Astrocyte of the cerebellum (primary cell): ENCODE measurements at regions not wholly inside any gene's neighbourhood (a gene's known extent, or its start where the extent isn't known, plus 50 kb on each side); places are given as distances from the start of the nearest gene placed in this dataset.
"Not testable (repeated sequence)": the region's sequence is repeated elsewhere in the genome, so short reads cannot be mapped to it uniquely, and the experiment has no call there.

Experiments used
- DNase-seq: peaks from one replicate; pipeline ENCODE4 v3.0.0-alpha.2; 2011; ENCODE audit warnings: low read depth
- H3K4me3 ChIP-seq: 2 replicates; pipeline ENCODE4 v1.5.1; 2011; ENCODE audit warnings: mild to moderate bottlenecking, low read depth, low read length, moderate library complexity
- CTCF ChIP-seq: IDR thresholded peaks from 2 replicates; pipeline ENCODE4 v1.5.1; 2012; ENCODE audit warnings: low read length, low read depth, moderate library complexity, mild to moderate bottlenecking; ENCODE audit errors: missing control alignments
- in situ Hi-C: cut with HindIII; loops from 2 replicates; pipeline ENCODE4 v1.10.0; 2017; ENCODE audit warnings: low sequenced_read_pairs

DNA sequence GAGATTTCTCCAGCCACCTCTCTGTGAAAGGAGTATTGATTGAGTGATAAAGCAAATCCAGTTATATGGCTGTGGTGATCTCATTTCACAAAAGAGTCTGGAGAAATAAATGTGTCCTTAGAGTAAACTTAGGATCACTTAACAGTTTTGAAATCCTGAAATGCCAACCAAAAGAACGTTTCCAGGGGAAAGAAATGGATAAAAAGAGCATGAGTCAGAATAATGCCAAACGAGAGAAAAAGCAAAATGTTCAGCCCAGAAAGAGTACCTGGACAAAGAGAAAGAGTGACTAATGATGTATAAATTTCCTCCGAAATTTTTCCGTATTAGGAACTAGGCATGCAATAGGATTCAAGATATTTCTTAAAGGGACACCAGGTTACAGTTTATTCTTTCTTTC is 463.1 kb upstream of the CDH10 start:
- TF ChIP-seq CTCF, result no peak
- H3K4me3 ChIP-seq, result no peak overlapping the region
- DNase-seq, result no peak
- in situ Hi-C loops, result no loop called here

DNA sequence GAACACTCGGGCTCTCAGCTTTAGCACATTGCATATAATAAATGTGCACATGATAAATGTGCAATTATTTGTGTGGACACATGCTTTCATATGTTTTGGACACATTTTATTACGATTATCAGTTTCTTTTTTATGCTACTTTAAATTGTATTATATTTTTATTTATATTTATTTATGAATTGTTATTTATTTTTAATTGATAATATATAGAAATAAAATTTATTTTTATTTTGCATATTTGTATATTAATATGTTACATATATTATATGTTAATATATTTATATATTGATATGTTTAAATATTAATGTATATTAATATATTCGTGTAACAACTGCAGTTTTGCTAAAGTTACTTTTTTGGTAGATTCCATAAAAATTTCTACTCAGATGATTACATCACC is 454.8 kb upstream of the CDH10 start:
- no peak for TF ChIP-seq CTCF
- no peak for DNase-seq
- in situ Hi-C loops, result no loop called here
- H3K4me3 ChIP-seq, result no peak overlapping the region

DNA sequence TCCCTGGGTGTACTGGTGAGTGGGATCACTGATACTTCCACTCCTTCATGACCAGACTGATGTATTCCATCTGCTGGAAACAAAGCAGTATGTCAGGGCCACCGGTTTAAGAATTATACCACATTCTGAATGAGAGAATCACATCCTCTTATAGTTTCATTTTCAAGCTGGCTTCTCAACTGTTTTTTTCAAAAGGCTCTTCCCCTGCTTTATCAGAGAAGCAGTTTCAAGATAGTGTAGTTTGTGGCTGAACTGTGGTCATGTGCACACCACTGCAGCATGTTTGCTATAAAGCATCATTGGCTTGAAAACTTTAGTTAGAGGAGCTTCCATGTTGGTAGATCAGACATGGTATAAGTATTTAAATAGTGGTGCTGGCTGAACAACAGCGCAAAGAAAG is 450.5 kb upstream of the CDH10 start:
- in situ Hi-C loops, result no loop called here
- DNase-seq, result no peak
- TF ChIP-seq CTCF, result no peak
- no peak overlapping the region for H3K4me3 ChIP-seq

DNA sequence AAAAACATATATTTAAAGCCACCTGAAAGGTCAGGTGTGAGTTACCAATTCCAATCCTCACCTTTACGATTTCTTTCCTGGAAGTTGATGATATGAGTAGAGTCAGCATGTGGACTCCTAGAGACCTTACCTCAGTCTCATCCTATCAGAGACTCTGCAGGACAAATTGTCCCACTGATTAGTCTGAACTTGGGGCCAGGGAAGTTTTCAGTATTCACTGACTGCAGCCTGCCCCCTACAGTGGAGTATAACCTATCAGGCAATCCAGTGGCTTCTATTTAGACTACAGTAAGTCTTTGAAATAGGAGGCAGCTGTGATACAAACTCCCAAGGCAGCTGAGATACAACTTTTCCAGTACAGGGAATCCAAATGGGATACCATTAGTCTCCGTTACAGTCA is 449.4 kb upstream of the CDH10 start:
- in situ Hi-C loops, result no loop called here
- H3K4me3 ChIP-seq, result no peak overlapping the region
- no peak for DNase-seq
- TF ChIP-seq CTCF, result no peak

GRCh38 chr5:25091921-25092320 is 447.1 kb upstream of the CDH10 start:
- in situ Hi-C loops, result no loop called here
- TF ChIP-seq CTCF, result no peak
- peak; percentile 9 for DNase-seq
- H3K4me3 ChIP-seq, result no peak overlapping the region

DNA sequence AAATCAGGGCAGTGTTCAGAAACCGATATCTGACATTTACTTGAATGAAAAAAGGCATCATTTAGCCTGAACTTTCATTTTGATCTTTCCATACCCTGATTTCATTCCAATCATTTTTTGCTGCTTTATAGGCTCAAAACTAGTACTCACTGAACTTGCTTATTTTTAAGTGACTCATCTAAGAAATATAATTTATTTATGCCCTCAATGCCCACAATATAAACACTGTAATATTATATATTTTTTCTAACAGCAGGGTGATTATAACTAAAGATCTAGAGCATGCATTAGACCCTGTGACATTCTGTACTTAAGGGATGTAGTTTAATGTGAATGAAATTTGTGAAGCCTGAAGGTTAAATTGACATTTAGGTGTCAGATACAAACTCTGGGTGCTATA is 446.1 kb upstream of the CDH10 start:
- DNase-seq, result no peak
- no peak overlapping the region for H3K4me3 ChIP-seq
- no peak for TF ChIP-seq CTCF
- in situ Hi-C loops, result no loop called here

DNA sequence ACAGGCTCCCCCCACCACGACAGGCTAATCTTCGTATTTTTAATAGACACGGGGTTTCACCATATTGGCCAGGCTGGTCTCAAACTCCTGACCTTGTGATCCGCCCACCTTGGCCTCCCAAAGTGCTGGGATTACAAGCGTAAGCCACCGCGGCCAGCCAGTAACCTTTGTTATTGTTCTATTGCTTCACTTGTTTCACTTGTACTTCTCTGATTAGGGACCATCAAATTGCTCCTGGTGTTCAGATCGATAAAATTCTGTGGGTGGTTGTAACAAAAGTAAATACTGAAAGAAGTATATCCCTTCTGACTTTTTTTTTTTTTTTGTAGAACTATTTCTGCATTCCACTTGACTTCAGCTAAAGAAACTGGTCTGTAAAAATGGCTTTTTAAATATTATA is 445.5 kb upstream of the CDH10 start:
- in situ Hi-C loops, result no loop called here
- DNase-seq, result no peak
- no peak overlapping the region for H3K4me3 ChIP-seq
- no peak for TF ChIP-seq CTCF

GRCh38 chr5:25088689-25089088 is 443.9 kb upstream of the CDH10 start:
- H3K4me3 ChIP-seq, DNase-seq, in situ Hi-C loops: not testable (repeated sequence)

DNA sequence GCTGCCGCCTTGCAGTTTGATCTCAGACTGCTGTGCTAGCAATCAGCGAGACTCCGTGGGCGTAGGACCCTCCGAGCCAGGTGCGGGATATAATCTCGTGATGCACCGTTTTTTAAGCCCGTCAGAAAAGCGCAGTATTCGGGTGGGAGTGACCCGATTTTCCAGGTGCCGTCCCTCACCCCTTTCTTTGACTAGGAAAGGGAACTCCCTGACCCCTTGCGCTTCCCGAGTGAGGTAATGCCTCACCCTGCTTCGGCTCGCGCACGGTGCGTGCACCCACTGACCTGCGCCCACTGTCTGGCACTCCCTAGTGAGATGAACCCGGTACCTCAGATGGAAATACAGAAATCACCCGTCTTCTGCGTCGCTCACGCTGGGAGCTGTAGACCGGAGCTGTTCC is 438.5 kb upstream of the CDH10 start:
- H3K4me3 ChIP-seq, in situ Hi-C loops, DNase-seq: not testable (repeated sequence)
